ENCODE measurements at regions not wholly inside any gene's neighbourhood (a gene's known extent, or its start where the extent isn't known, plus 50 kb on each side); places are given as distances from the start of the nearest gene placed in this dataset.

GRCh38 chr15:35320158-35320780 is 225.7 kb downstream of the DPH6 start:
- DNase-seq (ENCODE audit: extremely low read depth, low read depth, low spot score), result no peak

- DNase-seq (ENCODE audit: extremely low read depth, low read depth, low spot score), result no peak
Measured at GRCh38 chr15:35319354-35319753, 226.6 kb downstream of the DPH6 start.

GRCh38 chr15:35317217-35317616 is 228.7 kb downstream of the DPH6 start:
- DNase-seq (ENCODE audit: extremely low read depth, low read depth, low spot score), result no peak

- no peak for DNase-seq (ENCODE audit: extremely low read depth, low read depth, low spot score)
Measured at GRCh38 chr15:35312344-35312743, 227.2 kb upstream of the NANOGP8 start.

- no peak for DNase-seq (ENCODE audit: extremely low read depth, low read depth, low spot score)
Measured at GRCh38 chr15:35311615-35312014, 226.5 kb upstream of the NANOGP8 start.

GRCh38 chr15:35309886-35310285 is 224.8 kb upstream of the NANOGP8 start:
- DNase-seq (ENCODE audit: extremely low read depth, low read depth, low spot score), result no peak

- DNase-seq (ENCODE audit: extremely low read depth, low read depth, low spot score), result peak; percentile 93
Measured at GRCh38 chr15:35308802-35309201, 223.7 kb upstream of the NANOGP8 start.

GRCh38 chr15:35307676-35308075 is 222.6 kb upstream of the NANOGP8 start:
- DNase-seq (ENCODE audit: extremely low read depth, low read depth, low spot score), result no peak

- DNase-seq (ENCODE audit: extremely low read depth, low read depth, low spot score), result no peak
Measured at GRCh38 chr15:35307026-35307425, 221.9 kb upstream of the NANOGP8 start.

GRCh38 chr15:35306361-35306981 is 221.4 kb upstream of the NANOGP8 start:
- DNase-seq (ENCODE audit: extremely low read depth, low read depth, low spot score), result no peak

GRCh38 chr15:35305946-35306345 is 220.9 kb upstream of the NANOGP8 start:
- no peak for DNase-seq (ENCODE audit: extremely low read depth, low read depth, low spot score)

GRCh38 chr15:35305031-35305550 is 220.0 kb upstream of the NANOGP8 start:
- DNase-seq (ENCODE audit: extremely low read depth, low read depth, low spot score), result no peak

- DNase-seq (ENCODE audit: extremely low read depth, low read depth, low spot score), result no peak
Measured at GRCh38 chr15:35304389-35304788, 219.3 kb upstream of the NANOGP8 start.

- no peak for DNase-seq (ENCODE audit: extremely low read depth, low read depth, low spot score)
Measured at GRCh38 chr15:35302334-35302733, 217.2 kb upstream of the NANOGP8 start.

- DNase-seq (ENCODE audit: extremely low read depth, low read depth, low spot score), result no peak
Measured at GRCh38 chr15:35301088-35301487, 216.0 kb upstream of the NANOGP8 start.

GRCh38 chr15:35299059-35299735 is 214.1 kb upstream of the NANOGP8 start:
- DNase-seq (ENCODE audit: extremely low read depth, low read depth, low spot score), result no peak

- no peak for DNase-seq (ENCODE audit: extremely low read depth, low read depth, low spot score)
Measured at GRCh38 chr15:35298509-35298908, 213.4 kb upstream of the NANOGP8 start.

GRCh38 chr15:35293353-35294130 is 208.4 kb upstream of the NANOGP8 start:
- no peak for DNase-seq (ENCODE audit: extremely low read depth, low read depth, low spot score)

GRCh38 chr15:35290301-35290721 is 205.2 kb upstream of the NANOGP8 start:
- no peak for DNase-seq (ENCODE audit: extremely low read depth, low read depth, low spot score)

GRCh38 chr15:35289024-35289617 is 204.0 kb upstream of the NANOGP8 start:
- no peak for DNase-seq (ENCODE audit: extremely low read depth, low read depth, low spot score)

- no peak for DNase-seq (ENCODE audit: extremely low read depth, low read depth, low spot score)
Measured at GRCh38 chr15:35288580-35288979, 203.5 kb upstream of the NANOGP8 start.

All from glomerular endothelial cell (primary cell).